H1 (cell line): ENCODE measurements at regions not wholly inside any gene's neighbourhood (a gene's known extent, or its start where the extent isn't known, plus 50 kb on each side); places are given as distances from the start of the nearest gene placed in this dataset.

Experiments
- BACH1 ChIP-seq: IDR thresholded peaks from 2 replicates; pipeline ENCODE4 v1.6.1; 2012; ENCODE audit warnings: low read length, improper control_type of control experiment
- CTBP2 ChIP-seq: IDR thresholded peaks from 2 replicates; pipeline ENCODE4 v1.7.0; 2011; ENCODE audit warnings: borderline replicate concordance, mild to moderate bottlenecking, moderate library complexity, mixed read lengths, low read length; ENCODE audit not compliant: insufficient read depth, insufficient read length
- GABPA ChIP-seq: IDR thresholded peaks from 2 replicates; pipeline ENCODE4 v1.6.1; 2011; ENCODE audit warnings: mild to moderate bottlenecking, low read length, moderate library complexity, borderline replicate concordance; ENCODE audit not compliant: insufficient read depth
- HDAC2 ChIP-seq, 2 experiments: fragments of 300-600 bp in 1 of 2; sonication (generic) in 1 of 2; IDR thresholded peaks; 2 replicates each; pipeline ENCODE4 v1.6.1; 2011 to 2012; ENCODE audit warnings: low read depth in 2 of 2, low read length in 2 of 2, mild to moderate bottlenecking in 2 of 2, moderate library complexity in 2 of 2, borderline replicate concordance in 1 of 2, inconsistent platforms in 1 of 2
- SIX5 ChIP-seq: IDR thresholded peaks from 2 replicates; pipeline ENCODE4 v1.6.1; 2011; ENCODE audit warnings: mild to moderate bottlenecking, low read depth, low read length
- TAF1 ChIP-seq: IDR thresholded peaks from 2 replicates; pipeline ENCODE4 v1.6.1; 2011; ENCODE audit warnings: mild to moderate bottlenecking, low read depth, low read length
- ZNF274 ChIP-seq: IDR thresholded peaks from 2 replicates; pipeline ENCODE4 v1.7.0; 2012; ENCODE audit warnings: low read length, borderline replicate concordance; ENCODE audit errors: extremely low read depth
- TF ChIP-seq, protein P1 (sequence below): fragments of 300-600 bp; sonication (generic); IDR thresholded peaks from 2 replicates; pipeline ENCODE4 v1.7.1; 2012; ENCODE audit warnings: low read length, moderate library complexity, mild to moderate bottlenecking, inconsistent platforms; ENCODE audit not compliant: insufficient replicate concordance
- TF ChIP-seq, protein P2 (sequence below): IDR thresholded peaks from 2 replicates; pipeline ENCODE4 v1.6.1; 2011; ENCODE audit warnings: low read depth, mild to moderate bottlenecking, low read length; ENCODE audit not compliant: insufficient read depth

- TF ChIP-seq ZNF274 = no peak
- TF ChIP-seq, protein P1, sequence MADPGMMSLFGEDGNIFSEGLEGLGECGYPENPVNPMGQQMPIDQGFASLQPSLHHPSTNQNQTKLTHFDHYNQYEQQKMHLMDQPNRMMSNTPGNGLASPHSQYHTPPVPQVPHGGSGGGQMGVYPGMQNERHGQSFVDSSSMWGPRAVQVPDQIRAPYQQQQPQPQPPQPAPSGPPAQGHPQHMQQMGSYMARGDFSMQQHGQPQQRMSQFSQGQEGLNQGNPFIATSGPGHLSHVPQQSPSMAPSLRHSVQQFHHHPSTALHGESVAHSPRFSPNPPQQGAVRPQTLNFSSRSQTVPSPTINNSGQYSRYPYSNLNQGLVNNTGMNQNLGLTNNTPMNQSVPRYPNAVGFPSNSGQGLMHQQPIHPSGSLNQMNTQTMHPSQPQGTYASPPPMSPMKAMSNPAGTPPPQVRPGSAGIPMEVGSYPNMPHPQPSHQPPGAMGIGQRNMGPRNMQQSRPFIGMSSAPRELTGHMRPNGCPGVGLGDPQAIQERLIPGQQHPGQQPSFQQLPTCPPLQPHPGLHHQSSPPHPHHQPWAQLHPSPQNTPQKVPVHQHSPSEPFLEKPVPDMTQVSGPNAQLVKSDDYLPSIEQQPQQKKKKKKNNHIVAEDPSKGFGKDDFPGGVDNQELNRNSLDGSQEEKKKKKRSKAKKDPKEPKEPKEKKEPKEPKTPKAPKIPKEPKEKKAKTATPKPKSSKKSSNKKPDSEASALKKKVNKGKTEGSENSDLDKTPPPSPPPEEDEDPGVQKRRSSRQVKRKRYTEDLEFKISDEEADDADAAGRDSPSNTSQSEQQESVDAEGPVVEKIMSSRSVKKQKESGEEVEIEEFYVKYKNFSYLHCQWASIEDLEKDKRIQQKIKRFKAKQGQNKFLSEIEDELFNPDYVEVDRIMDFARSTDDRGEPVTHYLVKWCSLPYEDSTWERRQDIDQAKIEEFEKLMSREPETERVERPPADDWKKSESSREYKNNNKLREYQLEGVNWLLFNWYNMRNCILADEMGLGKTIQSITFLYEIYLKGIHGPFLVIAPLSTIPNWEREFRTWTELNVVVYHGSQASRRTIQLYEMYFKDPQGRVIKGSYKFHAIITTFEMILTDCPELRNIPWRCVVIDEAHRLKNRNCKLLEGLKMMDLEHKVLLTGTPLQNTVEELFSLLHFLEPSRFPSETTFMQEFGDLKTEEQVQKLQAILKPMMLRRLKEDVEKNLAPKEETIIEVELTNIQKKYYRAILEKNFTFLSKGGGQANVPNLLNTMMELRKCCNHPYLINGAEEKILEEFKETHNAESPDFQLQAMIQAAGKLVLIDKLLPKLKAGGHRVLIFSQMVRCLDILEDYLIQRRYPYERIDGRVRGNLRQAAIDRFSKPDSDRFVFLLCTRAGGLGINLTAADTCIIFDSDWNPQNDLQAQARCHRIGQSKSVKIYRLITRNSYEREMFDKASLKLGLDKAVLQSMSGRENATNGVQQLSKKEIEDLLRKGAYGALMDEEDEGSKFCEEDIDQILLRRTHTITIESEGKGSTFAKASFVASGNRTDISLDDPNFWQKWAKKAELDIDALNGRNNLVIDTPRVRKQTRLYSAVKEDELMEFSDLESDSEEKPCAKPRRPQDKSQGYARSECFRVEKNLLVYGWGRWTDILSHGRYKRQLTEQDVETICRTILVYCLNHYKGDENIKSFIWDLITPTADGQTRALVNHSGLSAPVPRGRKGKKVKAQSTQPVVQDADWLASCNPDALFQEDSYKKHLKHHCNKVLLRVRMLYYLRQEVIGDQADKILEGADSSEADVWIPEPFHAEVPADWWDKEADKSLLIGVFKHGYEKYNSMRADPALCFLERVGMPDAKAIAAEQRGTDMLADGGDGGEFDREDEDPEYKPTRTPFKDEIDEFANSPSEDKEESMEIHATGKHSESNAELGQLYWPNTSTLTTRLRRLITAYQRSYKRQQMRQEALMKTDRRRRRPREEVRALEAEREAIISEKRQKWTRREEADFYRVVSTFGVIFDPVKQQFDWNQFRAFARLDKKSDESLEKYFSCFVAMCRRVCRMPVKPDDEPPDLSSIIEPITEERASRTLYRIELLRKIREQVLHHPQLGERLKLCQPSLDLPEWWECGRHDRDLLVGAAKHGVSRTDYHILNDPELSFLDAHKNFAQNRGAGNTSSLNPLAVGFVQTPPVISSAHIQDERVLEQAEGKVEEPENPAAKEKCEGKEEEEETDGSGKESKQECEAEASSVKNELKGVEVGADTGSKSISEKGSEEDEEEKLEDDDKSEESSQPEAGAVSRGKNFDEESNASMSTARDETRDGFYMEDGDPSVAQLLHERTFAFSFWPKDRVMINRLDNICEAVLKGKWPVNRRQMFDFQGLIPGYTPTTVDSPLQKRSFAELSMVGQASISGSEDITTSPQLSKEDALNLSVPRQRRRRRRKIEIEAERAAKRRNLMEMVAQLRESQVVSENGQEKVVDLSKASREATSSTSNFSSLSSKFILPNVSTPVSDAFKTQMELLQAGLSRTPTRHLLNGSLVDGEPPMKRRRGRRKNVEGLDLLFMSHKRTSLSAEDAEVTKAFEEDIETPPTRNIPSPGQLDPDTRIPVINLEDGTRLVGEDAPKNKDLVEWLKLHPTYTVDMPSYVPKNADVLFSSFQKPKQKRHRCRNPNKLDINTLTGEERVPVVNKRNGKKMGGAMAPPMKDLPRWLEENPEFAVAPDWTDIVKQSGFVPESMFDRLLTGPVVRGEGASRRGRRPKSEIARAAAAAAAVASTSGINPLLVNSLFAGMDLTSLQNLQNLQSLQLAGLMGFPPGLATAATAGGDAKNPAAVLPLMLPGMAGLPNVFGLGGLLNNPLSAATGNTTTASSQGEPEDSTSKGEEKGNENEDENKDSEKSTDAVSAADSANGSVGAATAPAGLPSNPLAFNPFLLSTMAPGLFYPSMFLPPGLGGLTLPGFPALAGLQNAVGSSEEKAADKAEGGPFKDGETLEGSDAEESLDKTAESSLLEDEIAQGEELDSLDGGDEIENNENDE = no peak
- no peak for TF ChIP-seq GABPA
- TF ChIP-seq CTBP2 = no peak
- TF ChIP-seq BACH1 = no peak
- no peak for TF ChIP-seq HDAC2 (IDR thresholded peaks at IDR 0.05; ENCODE audit: borderline replicate concordance in 1 of 2, low read depth in 2 of 2, low read length in 2 of 2)
- TF ChIP-seq, protein P2, sequence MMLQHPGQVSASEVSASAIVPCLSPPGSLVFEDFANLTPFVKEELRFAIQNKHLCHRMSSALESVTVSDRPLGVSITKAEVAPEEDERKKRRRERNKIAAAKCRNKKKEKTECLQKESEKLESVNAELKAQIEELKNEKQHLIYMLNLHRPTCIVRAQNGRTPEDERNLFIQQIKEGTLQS = no peak
- no peak for TF ChIP-seq TAF1
- no peak for TF ChIP-seq SIX5
These were observed 290.3 kb upstream of the LDB2 start (continued) for GRCh38 chr4:17188547-17189400.
